Left renal pelvis (tissue), 4 donors: ENCODE measurements at regions not wholly inside any gene's neighbourhood (a gene's known extent, or its start where the extent isn't known, plus 50 kb on each side); places are given as distances from the start of the nearest gene placed in this dataset.
"Not testable (repeated sequence)": the region's sequence is repeated elsewhere in the genome, so short reads cannot be mapped to it uniquely, and the experiment has no call there.

Experiments
- DNase-seq, 4 donors: peaks; one replicate each; pipeline ENCODE4 v3.0.0-alpha.2; 2013; ENCODE audit warnings: low read depth in 4 of 4, low spot score in 3 of 4

GRCh38 chr3:105093371-105094252 is 273.1 kb upstream of the ALCAM start:
- no peak for DNase-seq

GRCh38 chr3:105094588-105094987 is 272.1 kb upstream of the ALCAM start:
- no peak for DNase-seq

GRCh38 chr3:105096071-105096470 is 270.6 kb upstream of the ALCAM start:
- no peak for DNase-seq

GRCh38 chr3:105101603-105102002 is 265.1 kb upstream of the ALCAM start:
- no peak for DNase-seq

- no peak for DNase-seq
These were observed 263.6 kb upstream of the ALCAM start for GRCh38 chr3:105103139-105103538.

- DNase-seq, result no peak
These were observed 257.9 kb upstream of the ALCAM start for GRCh38 chr3:105108823-105109222.

- DNase-seq, result no peak
These were observed 247.8 kb upstream of the ALCAM start for GRCh38 chr3:105118905-105119304.

GRCh38 chr3:105119801-105120340 is 246.8 kb upstream of the ALCAM start:
- no peak for DNase-seq

GRCh38 chr3:105130911-105131310 is 235.8 kb upstream of the ALCAM start:
- DNase-seq, result no peak

GRCh38 chr3:105137911-105138310 is 228.8 kb upstream of the ALCAM start:
- no peak for DNase-seq

GRCh38 chr3:105139881-105140560 is 226.7 kb upstream of the ALCAM start:
- no peak for DNase-seq

- DNase-seq, result no peak
These were observed 225.8 kb upstream of the ALCAM start for GRCh38 chr3:105140899-105141367.

GRCh38 chr3:105144837-105145236 is 221.9 kb upstream of the ALCAM start:
- DNase-seq, result no peak

GRCh38 chr3:105145511-105145910 is 221.2 kb upstream of the ALCAM start:
- no peak for DNase-seq

GRCh38 chr3:105149197-105149596 is 217.5 kb upstream of the ALCAM start:
- DNase-seq, result not testable (repeated sequence)

- no peak for DNase-seq
These were observed 213.7 kb upstream of the ALCAM start for GRCh38 chr3:105152987-105153386.

GRCh38 chr3:105154692-105155091 is 212.0 kb upstream of the ALCAM start:
- no peak for DNase-seq

GRCh38 chr3:105157067-105157765 is 209.5 kb upstream of the ALCAM start:
- DNase-seq, result no peak

GRCh38 chr3:105157766-105158085 is 209.0 kb upstream of the ALCAM start:
- no peak for DNase-seq

GRCh38 chr3:105158286-105158685 is 208.4 kb upstream of the ALCAM start:
- DNase-seq, result no peak

- no peak for DNase-seq
These were observed 204.3 kb upstream of the ALCAM start for GRCh38 chr3:105162448-105162847.
